GM12892 (cell line): ENCODE measurements at regions not wholly inside any gene's neighbourhood (a gene's known extent, or its start where the extent isn't known, plus 50 kb on each side); places are given as distances from the start of the nearest gene placed in this dataset.
"Not testable (repeated sequence)": the region's sequence is repeated elsewhere in the genome, so short reads cannot be mapped to it uniquely, and the experiment has no call there.

Experiments
- POLR2A ChIP-seq: IDR thresholded peaks from 2 replicates; pipeline ENCODE4 v1.6.1; 2011; ENCODE audit warnings: low read depth, low read length, control low read depth
- POLR2AphosphoS5 ChIP-seq: IDR thresholded peaks from 2 replicates; pipeline ENCODE4 v1.6.1; 2011; ENCODE audit warnings: low read depth, low read length, control low read depth

GRCh38 chr2:111485895-111486294 is 365.2 kb downstream of the BCL2L11 start:
- TF ChIP-seq POLR2A, POLR2AphosphoS5: not testable (repeated sequence)
